Hematopoietic multipotent progenitor cell treated with erythropoietin and hydrocortisone succinate and interleukin-3 and kit ligand, for 8 days (in vitro differentiated cells): ENCODE measurements at regions not wholly inside any gene's neighbourhood (a gene's known extent, or its start where the extent isn't known, plus 50 kb on each side); places are given as distances from the start of the nearest gene placed in this dataset.
A peak's percentile ranks its signal among the peaks of the same experiment; 100 is the strongest.
"Not testable (repeated sequence)": the region's sequence is repeated elsewhere in the genome, so short reads cannot be mapped to it uniquely, and the experiment has no call there.

ENCODE experiments used
- DNase-seq: peaks from one replicate; pipeline ENCODE4 v3.0.0-alpha.2; 2015

- DNase-seq = no peak
Observed at GRCh38 chrX:25130619-25131018, 114.9 kb upstream of the ARX start.

DNA sequence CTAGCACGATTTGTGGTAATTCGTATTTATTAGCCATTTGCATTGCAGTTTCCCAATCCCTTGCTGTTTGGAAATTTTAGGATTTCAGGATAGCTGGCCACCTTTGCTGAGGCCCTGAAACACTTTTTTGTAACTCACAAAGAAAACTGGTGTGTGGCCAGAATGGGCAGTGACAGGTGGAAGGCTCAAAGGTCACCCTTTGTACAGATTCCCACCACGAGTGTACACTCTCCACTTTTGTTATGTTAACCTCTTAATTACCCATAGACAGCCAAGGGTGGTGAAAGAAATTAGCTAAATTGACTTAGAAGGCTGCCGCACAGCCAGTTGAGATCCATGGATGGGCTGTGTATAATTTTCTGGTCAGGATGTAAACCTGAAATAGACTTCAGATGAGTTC is 109.7 kb upstream of the ARX start:
- DNase-seq = no peak

GRCh38 chrX:25124391-25124790 is 108.6 kb upstream of the ARX start:
- no peak for DNase-seq

DNA sequence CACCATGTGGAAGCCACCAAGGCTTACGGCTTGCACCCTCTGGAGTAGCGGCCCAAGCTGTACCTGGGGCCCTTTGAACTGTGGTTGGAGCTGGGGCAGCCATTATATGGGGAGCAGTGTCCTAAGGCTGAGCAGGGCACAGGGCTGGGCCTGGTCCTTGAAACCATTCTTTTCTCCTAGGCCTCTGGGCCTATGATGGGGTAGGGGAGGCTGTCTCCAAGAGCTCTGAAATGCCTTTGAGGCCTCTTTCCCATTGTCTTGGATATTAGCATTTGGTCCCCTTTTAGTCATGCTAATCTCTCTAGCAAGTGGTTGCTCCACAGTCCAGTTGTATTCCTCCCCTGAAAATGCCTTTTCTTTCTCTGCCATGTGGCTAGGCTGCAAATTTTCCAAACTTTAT is 96.4 kb upstream of the ARX start:
- DNase-seq = no peak

DNA sequence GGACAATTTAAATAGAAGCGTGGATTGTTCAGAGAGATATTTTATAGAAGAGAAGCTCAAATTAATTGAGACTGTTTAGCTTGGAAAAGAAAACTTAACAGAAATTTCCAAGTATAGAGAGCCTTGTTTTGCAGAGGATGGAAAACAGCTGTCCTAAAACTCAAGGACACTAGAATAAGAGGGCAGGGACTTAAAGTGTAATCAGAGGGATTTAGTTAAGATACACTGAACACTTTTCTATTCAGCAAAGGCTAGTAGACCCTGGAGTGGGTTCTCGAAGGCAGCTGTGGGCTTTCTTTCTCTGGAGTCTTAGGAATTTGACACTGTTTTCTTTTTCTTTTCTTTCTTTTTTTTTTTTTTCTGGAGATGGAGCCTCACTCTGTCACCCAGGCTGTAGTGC is 92.7 kb upstream of the ARX start:
- no peak for DNase-seq

DNA sequence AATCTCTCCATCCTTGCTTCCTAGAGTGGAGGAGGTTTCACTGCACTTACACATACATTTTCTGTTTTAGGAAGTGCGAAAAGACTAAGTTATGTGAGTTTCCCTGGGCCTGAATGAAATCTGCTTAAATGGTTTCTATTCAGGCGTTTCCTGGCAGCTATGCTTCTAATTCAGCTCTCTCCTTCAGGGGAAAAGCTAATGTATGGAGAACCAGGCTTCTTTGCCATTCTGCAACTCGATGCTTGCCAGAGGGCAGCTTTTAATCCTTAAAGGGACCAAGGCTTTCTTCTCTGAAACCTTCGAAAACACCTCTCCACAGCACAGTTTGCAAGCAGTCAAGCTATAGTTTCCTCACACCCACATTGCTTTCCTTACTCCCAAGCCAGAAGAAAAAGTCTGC is 89.5 kb upstream of the ARX start:
- DNase-seq = no peak

DNA sequence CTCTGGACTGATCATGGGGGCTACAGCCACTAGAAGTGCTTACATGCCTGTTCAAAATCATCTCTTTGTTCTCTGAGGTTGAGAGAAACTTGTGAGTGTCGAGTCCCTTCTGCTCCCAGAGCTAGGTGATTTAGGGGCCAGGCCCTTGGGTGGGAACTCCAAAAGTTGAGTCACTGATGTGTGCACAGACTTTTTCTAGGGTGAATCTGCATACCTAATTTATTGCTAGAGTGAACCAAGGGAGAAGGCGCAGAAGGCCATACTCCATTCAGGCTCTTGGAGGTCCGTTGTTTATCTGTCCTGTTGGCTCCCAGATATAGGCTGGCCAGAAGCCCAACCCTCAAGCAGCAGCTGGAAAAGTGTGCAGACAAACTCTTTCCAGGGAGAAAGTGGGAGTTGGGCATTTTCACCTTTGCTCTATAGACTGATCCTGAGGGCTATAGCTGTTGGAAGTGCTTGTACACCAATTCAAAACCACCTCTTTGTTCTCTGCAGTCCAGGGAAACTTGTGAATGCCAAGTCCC is 80.8 kb upstream of the ARX start:
- no peak for DNase-seq

GRCh38 chrX:25091152-25091551 is 75.4 kb upstream of the ARX start:
- DNase-seq = not testable (repeated sequence)

GRCh38 chrX:25084446-25084845 is 68.7 kb upstream of the ARX start:
- no peak for DNase-seq

- DNase-seq = no peak
Observed at GRCh38 chrX:25083661-25084060, 67.9 kb upstream of the ARX start.

DNA sequence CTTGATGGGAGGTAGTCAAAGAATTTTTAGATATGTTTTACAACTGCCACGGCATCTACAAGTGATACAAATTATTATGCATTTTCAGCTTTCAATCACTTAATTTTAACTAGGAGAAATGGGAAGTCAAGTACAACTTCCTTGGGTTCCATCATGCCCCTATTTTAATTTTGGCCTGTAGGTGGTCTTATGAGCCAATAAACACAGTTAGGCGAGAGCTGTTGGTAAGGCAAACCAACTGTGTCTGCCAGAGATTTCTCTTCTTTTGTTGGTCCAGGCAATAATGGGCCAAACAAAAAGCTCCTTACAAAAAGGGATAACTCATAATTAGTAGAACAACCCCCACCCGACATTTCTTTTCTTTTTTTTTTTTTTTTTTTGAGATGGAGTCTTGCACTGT is 63.3 kb upstream of the ARX start:
- no peak for DNase-seq

GRCh38 chrX:25076941-25077500 is 61.3 kb upstream of the ARX start:
- no peak for DNase-seq

- peak; percentile 58 for DNase-seq
Observed at GRCh38 chrX:25072247-25072646, 56.5 kb upstream of the ARX start.

DNA sequence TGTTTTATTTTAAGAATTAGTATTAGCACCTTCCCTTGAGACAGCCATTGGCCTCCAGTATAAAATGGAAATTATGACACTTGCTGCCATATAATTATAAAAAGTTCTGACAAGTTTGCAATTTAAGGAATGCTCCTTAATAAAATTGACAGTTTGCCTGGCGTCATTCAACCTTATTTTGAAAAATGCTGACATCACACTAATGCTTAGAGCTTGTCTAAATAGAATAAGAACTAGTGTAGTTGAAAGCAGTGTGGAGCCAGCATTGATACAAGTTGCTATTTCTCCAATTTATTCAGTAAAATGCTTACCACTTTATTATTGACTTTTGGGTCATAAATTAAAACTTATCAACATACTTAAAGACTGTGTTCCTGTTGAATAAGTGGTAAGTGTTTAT is 54.3 kb upstream of the ARX start:
- no peak for DNase-seq

GRCh38 chrX:25069209-25069608 is 53.4 kb upstream of the ARX start:
- DNase-seq = no peak

GRCh38 chrX:25068340-25068739 is 52.6 kb upstream of the ARX start:
- DNase-seq = no peak

DNA sequence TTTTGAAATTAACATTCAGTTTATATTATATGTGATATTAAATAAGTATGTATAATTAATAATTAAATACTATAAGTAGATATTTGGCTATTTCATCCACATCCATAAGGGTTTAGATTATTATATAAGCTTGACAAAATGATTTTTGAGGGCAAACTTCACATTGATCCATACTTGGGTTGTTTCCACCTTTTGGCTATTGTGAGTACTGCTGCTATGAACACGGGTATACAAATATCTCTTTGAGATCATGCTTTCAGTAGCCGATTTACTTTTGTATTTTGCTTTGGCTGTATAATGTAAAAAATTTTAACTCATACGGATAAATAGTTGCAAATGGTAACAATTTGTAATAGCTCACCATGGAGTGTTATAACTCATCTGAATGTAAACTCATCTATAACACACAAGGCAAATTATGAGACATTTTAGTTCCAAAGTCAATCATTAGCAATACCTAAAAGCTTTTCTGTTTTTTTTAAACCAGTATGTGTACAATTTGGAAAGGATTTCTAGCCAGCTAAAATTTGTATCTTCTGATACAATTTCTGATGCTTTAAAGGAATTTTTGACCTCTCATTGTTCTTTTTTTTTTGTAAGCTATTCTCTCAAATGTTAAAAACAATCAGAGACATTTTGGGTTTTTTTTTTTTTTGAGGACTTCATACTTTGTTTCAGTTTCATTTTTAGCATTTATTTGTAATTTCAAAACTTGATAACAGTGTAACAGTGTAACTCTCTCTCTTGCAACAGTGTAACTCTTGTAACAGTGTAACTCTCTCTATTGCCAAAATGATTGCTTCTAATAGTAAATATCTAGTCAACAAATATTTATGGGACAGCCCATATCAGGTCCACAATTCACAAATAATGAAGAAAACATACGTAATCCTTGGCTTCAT is 51.8 kb upstream of the ARX start:
- DNase-seq = no peak

- DNase-seq = no peak
Observed at GRCh38 chrX:25066131-25066530, 50.4 kb upstream of the ARX start.
